ENCODE measurements at regions not wholly inside any gene's neighbourhood (a gene's known extent, or its start where the extent isn't known, plus 50 kb on each side); places are given as distances from the start of the nearest gene placed in this dataset.

DNA sequence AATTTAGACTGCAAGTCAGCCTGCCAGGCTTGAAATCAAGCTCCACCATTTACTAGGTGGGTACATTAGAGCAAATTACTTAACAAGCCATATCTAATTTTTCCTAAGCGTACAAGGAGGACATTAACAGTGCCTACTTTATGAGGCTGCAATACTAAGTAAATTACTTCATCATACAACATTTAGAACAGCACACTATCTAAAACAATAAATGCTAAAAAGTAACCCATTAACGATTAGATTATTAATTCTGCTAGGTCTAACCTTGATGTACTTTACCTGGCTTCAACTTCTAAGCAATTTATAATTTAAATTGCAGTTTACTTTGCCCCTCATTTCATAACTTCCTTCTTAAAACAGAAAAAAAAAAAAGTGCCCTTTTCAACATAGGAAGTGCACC is 1155.6 kb upstream of the NCAM2 start:
- no peak overlapping the region for H3K4me3 ChIP-seq (ENCODE audit: low read length)
- TF ChIP-seq, protein P1, sequence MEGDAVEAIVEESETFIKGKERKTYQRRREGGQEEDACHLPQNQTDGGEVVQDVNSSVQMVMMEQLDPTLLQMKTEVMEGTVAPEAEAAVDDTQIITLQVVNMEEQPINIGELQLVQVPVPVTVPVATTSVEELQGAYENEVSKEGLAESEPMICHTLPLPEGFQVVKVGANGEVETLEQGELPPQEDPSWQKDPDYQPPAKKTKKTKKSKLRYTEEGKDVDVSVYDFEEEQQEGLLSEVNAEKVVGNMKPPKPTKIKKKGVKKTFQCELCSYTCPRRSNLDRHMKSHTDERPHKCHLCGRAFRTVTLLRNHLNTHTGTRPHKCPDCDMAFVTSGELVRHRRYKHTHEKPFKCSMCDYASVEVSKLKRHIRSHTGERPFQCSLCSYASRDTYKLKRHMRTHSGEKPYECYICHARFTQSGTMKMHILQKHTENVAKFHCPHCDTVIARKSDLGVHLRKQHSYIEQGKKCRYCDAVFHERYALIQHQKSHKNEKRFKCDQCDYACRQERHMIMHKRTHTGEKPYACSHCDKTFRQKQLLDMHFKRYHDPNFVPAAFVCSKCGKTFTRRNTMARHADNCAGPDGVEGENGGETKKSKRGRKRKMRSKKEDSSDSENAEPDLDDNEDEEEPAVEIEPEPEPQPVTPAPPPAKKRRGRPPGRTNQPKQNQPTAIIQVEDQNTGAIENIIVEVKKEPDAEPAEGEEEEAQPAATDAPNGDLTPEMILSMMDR (conservative IDR thresholded peaks at IDR 0.05; ENCODE audit: low read depth, low read length) = no peak
- no peak for DNase-seq (ENCODE audit: low read depth)

DNA sequence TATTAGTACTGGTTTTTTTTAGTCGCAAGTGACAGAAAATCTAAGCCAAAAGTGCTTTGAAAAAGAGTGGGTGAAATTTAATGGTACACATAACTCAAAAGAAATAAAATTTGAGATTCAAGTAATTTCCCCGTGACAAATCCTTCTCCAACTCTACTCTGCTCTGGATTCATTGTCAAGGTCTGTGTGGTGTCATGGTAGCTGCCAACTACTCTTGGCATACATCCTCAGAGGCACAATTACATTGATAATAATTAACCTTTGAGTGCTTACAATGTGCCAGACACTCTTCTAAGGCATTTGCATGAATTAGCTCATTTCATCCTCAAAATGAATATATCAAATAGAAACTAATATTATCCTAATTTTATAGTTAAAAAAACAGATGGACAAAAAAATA is 1153.9 kb upstream of the NCAM2 start:
- DNase-seq (ENCODE audit: low read depth) = no peak
- no peak overlapping the region for H3K4me3 ChIP-seq (ENCODE audit: low read length)
- TF ChIP-seq, protein P1 (conservative IDR thresholded peaks at IDR 0.05; ENCODE audit: low read depth, low read length) = no peak

- no peak overlapping the region for H3K4me3 ChIP-seq (ENCODE audit: low read length)
- DNase-seq (ENCODE audit: low read depth) = no peak
- TF ChIP-seq, protein P1 (conservative IDR thresholded peaks at IDR 0.05; ENCODE audit: low read depth, low read length) = no peak
Measured at GRCh38 chr21:19850157-19850556, 1148.1 kb upstream of the NCAM2 start.

DNA sequence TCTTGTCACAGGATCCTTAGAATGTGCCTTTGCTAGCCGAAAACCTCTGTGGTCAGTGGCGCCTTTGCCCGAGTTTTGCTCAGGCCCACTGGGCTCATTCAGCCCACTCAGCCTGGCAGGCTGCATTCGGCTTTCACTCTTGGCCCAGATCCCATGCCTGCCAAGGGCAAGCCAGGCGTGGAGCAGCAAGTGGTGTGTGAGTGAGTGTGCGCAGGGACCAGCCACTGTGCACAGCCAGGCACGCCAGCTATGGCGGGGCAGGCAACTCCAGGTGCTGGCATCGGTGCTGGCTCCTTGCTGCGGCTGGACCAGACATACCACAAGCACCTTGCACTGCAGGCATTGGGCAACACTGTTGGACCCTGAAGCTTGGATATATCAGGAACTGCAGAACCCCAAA is 1145.1 kb upstream of the NCAM2 start:
- TF ChIP-seq, protein P1 (conservative IDR thresholded peaks at IDR 0.05; ENCODE audit: low read depth, low read length) = no peak
- DNase-seq (ENCODE audit: low read depth) = no peak

DNA sequence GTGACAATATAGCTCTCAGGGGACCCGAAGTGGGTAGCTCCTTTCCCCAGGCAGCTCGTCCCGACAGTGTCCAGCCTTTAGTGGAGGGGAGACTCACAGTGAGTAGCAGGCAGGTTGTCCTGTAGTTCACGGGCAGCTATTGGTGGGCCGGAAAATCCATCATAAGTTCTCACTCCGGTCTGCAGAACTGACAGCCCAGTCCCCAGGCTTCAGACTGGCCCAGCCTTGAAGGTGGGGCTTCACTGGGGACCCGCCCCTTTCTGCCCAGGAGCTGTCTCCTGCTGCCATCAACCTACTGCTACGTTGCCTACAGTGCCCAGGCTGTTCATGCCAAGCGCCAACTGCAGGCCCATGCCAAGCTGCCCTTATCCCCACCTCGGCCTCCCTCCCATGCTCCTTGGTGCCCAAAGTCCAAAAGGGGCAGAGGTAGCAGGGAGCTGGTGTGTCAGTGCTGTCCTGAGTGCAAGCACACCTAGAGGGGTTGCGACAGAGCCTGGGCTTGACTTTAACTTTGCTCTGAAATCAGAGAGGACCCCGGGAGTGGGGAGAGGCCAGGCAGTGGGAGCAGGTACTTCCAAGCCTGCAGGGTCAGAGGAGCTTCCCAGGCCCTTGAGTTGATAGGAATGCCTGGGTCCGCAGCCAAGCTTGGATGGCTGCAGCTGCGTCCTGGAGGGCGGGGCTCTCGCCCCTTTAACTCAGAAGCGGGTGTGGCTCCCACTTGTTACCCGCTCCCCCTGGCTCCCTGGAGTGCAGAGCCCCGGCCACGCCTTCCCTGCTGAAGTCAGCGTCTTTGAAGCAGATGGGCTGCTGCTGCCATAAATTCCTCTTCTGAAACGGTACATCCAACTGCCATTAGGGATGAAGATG is 1144.3 kb upstream of the NCAM2 start:
- H3K4me3 ChIP-seq (ENCODE audit: low read length) = no peak overlapping the region
- DNase-seq (ENCODE audit: low read depth) = no peak
- TF ChIP-seq, protein P1 (conservative IDR thresholded peaks at IDR 0.05; ENCODE audit: low read depth, low read length) = no peak

More for the DNA sequence above, 1145.1 kb upstream of the NCAM2 start:
- no peak overlapping the region for H3K4me3 ChIP-seq (ENCODE audit: low read length)

DNA sequence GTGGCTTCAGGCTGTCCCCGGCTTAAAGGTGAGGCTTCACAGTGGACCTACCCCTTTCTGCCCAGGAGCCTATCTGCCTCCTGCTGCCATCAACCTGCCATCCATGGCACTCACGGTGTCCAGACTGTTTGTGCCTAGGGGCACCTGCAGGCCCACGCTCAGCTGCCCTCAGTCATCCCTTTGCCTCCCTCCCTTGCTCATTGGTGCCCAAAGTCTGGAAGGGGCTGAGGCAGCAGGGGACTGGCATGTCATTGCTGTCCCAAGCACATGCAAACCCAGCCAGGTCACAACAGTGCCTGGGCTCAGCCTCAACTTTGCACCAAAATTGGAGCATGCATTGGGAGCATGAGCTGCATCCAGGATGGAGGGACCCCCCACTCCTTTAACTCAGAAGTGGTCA is 1142.7 kb upstream of the NCAM2 start:
- no peak overlapping the region for H3K4me3 ChIP-seq (ENCODE audit: low read length)
- DNase-seq (ENCODE audit: low read depth) = no peak
- TF ChIP-seq, protein P1 (conservative IDR thresholded peaks at IDR 0.05; ENCODE audit: low read depth, low read length) = no peak

DNA sequence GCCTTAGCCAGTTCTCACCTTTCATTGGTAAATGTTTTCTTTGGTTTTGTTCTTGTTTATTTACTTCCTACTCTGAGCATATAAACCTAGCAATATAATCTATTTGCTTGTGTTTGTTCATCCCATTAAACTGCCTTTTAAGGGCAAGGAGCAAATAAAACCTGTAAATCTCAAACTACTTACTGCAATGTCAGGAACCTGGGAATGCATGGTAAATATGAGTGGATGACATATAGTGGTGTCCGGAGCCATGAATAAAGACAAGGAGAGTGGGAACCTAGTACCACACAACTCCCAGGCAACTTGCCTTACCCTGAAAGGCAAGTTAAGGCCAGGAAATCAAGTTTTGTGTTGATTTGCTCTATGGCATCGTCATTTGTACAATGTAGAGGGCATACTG is 1133.7 kb upstream of the NCAM2 start:
- TF ChIP-seq, protein P1 (conservative IDR thresholded peaks at IDR 0.05; ENCODE audit: low read depth, low read length) = no peak
- no peak overlapping the region for H3K4me3 ChIP-seq (ENCODE audit: low read length)
- DNase-seq (ENCODE audit: low read depth) = no peak
